ENCODE measurements at regions not wholly inside any gene's neighbourhood (a gene's known extent, or its start where the extent isn't known, plus 50 kb on each side); places are given as distances from the start of the nearest gene placed in this dataset.
"Not testable (repeated sequence)": the region's sequence is repeated elsewhere in the genome, so short reads cannot be mapped to it uniquely, and the experiment has no call there.

DNA sequence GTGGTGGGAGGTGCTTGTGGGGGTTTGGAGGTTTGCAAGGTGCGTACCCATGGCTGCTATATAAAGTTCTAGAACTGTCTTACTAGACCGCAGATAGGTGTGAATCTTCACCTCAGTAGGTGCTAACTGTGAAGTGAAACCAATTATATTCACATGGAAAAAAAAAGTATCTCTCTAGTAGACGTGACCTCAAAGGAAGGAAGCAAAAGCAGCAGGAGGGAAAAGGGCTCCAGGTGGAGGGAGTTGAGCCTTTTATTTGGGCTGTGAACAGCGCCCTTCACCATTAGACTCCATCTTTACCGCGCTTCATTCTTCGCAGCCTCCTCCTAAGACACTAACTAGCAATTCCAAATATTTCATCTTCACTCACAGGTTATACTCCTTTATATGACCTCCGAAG, 129.8 kb downstream of the TBX19 start:
- Histone ChIP-seq H3K9ac (ENCODE audit: low read length in 5 of 5) (no peak overlapping the region), H3K27ac (ENCODE audit: low read depth, low read length) (no peak overlapping the region), H3K9me3 (ENCODE audit: control insufficient read depth in 5 of 5, low read length in 5 of 5) (peaks cover 0 to 3% (median 0%) of the 10 kb centered on the region in 5 donors), H3K36me3 (ENCODE audit: control insufficient read depth in 5 of 5, insufficient read depth in 5 of 5, low read length in 5 of 5) (no peaks in the 10 kb centered on the region), H3K4me3 (ENCODE audit: low read depth in 1 of 5, low read length in 5 of 5) (no peak overlapping the region), H3K4me1 (ENCODE audit: control insufficient read depth in 5 of 5, insufficient read depth in 5 of 5, low read length in 5 of 5) (peaks cover 0 to 6% (median 0%) of the 10 kb centered on the region in 5 donors), H3K27me3 (ENCODE audit: control insufficient read depth in 5 of 5, insufficient read depth in 4 of 5, low read length in 5 of 5) (no peaks in the 10 kb centered on the region)

- Histone ChIP-seq H3K27ac (ENCODE audit: low read depth, low read length) (no peak overlapping the region), H3K4me3 (ENCODE audit: low read depth in 1 of 5, low read length in 5 of 5) (no peak overlapping the region), H3K4me1 (ENCODE audit: control insufficient read depth in 5 of 5, insufficient read depth in 5 of 5, low read length in 5 of 5) (peaks cover 0 to 6% (median 0%) of the 10 kb centered on the region in 5 donors), H3K9me3 (ENCODE audit: control insufficient read depth in 5 of 5, low read length in 5 of 5) (peaks cover 0 to 3% (median 0%) of the 10 kb centered on the region in 5 donors), H3K9ac (ENCODE audit: low read length in 5 of 5) (no peak overlapping the region), H3K27me3 (ENCODE audit: control insufficient read depth in 5 of 5, insufficient read depth in 4 of 5, low read length in 5 of 5) (no peaks in the 10 kb centered on the region), H3K36me3 (ENCODE audit: control insufficient read depth in 5 of 5, insufficient read depth in 5 of 5, low read length in 5 of 5) (no peaks in the 10 kb centered on the region)
Observed at GRCh38 chr1:168408884-168409283, 128.2 kb downstream of the TBX19 start.

GRCh38 chr1:168408539-168408865, 127.8 kb downstream of the TBX19 start:
- Histone ChIP-seq H3K36me3 (ENCODE audit: control insufficient read depth in 5 of 5, insufficient read depth in 5 of 5, low read length in 5 of 5) (no peaks in the 10 kb centered on the region), H3K27me3 (ENCODE audit: control insufficient read depth in 5 of 5, insufficient read depth in 4 of 5, low read length in 5 of 5) (no peaks in the 10 kb centered on the region), H3K27ac (ENCODE audit: low read depth, low read length) (no peak overlapping the region), H3K9ac (ENCODE audit: low read length in 5 of 5) (no peak overlapping the region), H3K9me3 (ENCODE audit: control insufficient read depth in 5 of 5, low read length in 5 of 5) (peaks cover 0 to 3% (median 0%) of the 10 kb centered on the region in 5 donors), H3K4me1 (ENCODE audit: control insufficient read depth in 5 of 5, insufficient read depth in 5 of 5, low read length in 5 of 5) (peaks cover 0 to 6% (median 0%) of the 10 kb centered on the region in 5 donors), H3K4me3 (ENCODE audit: low read depth in 1 of 5, low read length in 5 of 5) (no peak overlapping the region)

GRCh38 chr1:168407832-168408538, 127.3 kb downstream of the TBX19 start:
- Histone ChIP-seq H3K4me1 (ENCODE audit: control insufficient read depth in 5 of 5, insufficient read depth in 5 of 5, low read length in 5 of 5) (peaks cover 0 to 6% (median 0%) of the 10 kb centered on the region in 5 donors), H3K27ac (ENCODE audit: low read depth, low read length) (no peak overlapping the region), H3K9ac (ENCODE audit: low read length in 5 of 5) (no peak overlapping the region), H3K9me3 (ENCODE audit: control insufficient read depth in 5 of 5, low read length in 5 of 5) (peaks cover 0 to 3% (median 0%) of the 10 kb centered on the region in 5 donors), H3K27me3 (ENCODE audit: control insufficient read depth in 5 of 5, insufficient read depth in 4 of 5, low read length in 5 of 5) (no peaks in the 10 kb centered on the region), H3K4me3 (ENCODE audit: low read depth in 1 of 5, low read length in 5 of 5) (no peak overlapping the region), H3K36me3 (ENCODE audit: control insufficient read depth in 5 of 5, insufficient read depth in 5 of 5, low read length in 5 of 5) (no peaks in the 10 kb centered on the region)

DNA sequence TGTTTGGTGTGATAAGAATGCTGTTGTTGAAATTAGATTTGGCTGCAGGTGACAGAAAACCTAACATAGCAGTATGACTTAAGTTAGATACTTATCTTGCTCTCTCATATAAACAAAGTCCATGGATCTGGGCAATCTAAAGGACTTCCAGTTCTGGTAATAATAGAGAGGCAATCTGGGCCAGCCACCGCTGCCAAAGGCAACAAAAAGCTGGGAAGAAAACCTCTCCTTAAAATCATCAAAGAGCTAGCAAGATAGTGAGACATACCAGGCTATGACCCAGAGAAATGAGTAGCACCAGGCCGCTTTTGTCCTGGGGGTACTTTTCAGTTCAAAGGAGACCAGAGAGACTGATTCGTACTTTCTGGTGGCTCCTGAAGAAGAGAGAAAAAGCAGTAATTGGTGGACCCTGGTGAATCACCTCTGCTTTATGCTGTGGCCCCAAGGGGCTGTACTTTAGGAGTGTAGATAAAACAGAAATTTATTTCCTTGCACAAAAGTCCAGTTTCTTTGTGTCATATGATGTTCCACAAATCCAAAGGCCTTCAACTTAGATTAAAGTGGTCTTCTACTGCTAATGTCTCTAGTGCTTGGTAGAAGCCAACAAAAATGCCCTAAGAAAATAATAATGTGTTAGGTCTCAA, 125.4 kb downstream of the TBX19 start:
- Histone ChIP-seq H3K36me3 (ENCODE audit: control insufficient read depth in 5 of 5, insufficient read depth in 5 of 5, low read length in 5 of 5) (no peaks in the 10 kb centered on the region), H3K4me3 (ENCODE audit: low read depth in 1 of 5, low read length in 5 of 5) (no peak overlapping the region), H3K9ac (ENCODE audit: low read length in 5 of 5) (no peak overlapping the region), H3K4me1 (ENCODE audit: control insufficient read depth in 5 of 5, insufficient read depth in 5 of 5, low read length in 5 of 5) (peaks cover 0 to 6% (median 0%) of the 10 kb centered on the region in 5 donors), H3K27ac (ENCODE audit: low read depth, low read length) (no peak overlapping the region), H3K27me3 (ENCODE audit: control insufficient read depth in 5 of 5, insufficient read depth in 4 of 5, low read length in 5 of 5) (no peaks in the 10 kb centered on the region), H3K9me3 (ENCODE audit: control insufficient read depth in 5 of 5, low read length in 5 of 5) (peaks cover 0 to 3% (median 0%) of the 10 kb centered on the region in 5 donors)

GRCh38 chr1:168403140-168403539, 122.5 kb downstream of the TBX19 start:
- no peaks in the 10 kb centered on the region for H3K36me3 ChIP-seq (ENCODE audit: control insufficient read depth in 5 of 5, insufficient read depth in 5 of 5, low read length in 5 of 5)
- peaks cover 0 to 2% (median 0%) of the 10 kb centered on the region in 5 donors for H3K4me1 ChIP-seq (ENCODE audit: control insufficient read depth in 5 of 5, insufficient read depth in 5 of 5, low read length in 5 of 5)
- H3K27me3 ChIP-seq (ENCODE audit: control insufficient read depth in 5 of 5, insufficient read depth in 4 of 5, low read length in 5 of 5), result peaks cover 0 to 3% (median 0%) of the 10 kb centered on the region in 5 donors
- no peak overlapping the region for H3K9ac ChIP-seq (ENCODE audit: low read length in 5 of 5)
- no peak overlapping the region for H3K27ac ChIP-seq (ENCODE audit: low read depth, low read length)
- peaks cover 0 to 3% (median 0%) of the 10 kb centered on the region in 5 donors for H3K9me3 ChIP-seq (ENCODE audit: control insufficient read depth in 5 of 5, low read length in 5 of 5)
- no peak overlapping the region for H3K4me3 ChIP-seq (ENCODE audit: low read depth in 1 of 5, low read length in 5 of 5)

DNA sequence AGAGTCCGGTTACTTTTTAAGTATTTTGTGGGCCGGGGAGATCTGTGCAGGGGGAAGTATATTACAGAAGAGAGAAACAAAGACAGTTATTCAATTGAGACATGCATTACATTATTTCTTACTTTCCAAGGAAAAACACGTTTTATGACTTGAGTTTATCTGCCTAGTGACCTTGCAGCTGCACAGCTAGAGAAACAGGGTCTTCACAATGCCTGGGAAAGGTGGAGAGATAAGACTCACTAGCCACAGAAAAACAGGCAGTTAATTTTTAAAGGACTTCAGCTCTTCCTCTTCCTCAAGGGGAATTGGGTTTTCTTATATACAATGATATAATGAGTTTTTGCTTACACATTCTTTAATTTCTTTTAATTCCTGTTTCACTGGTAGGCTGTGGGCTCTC, 121.8 kb downstream of the TBX19 start:
- H3K27ac ChIP-seq (ENCODE audit: low read depth, low read length); H3K9me3 ChIP-seq (ENCODE audit: control insufficient read depth in 5 of 5, low read length in 5 of 5): not testable (repeated sequence)

DNA sequence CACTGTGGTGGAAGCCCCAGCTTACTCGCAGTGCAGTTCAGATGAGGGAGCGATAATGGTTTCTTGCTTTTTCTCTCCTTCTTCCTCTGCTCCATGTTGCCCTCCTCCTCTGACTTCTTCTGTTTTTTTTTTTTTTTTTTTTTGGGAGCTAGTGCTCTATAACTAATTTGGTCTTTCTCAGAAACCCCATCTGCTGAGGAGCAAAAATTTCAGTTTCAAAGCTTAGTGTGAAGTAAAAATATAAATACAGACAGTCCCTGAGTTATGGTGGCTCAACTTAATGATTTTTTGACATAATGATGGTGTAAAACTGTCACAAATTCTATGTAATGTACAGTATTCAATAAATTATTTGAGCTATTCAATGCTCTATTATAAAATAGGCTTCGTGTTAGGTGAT, 120.7 kb downstream of the TBX19 start:
- Histone ChIP-seq H3K9ac (ENCODE audit: low read length in 5 of 5) (no peak overlapping the region), H3K4me3 (ENCODE audit: low read depth in 1 of 5, low read length in 5 of 5) (no peak overlapping the region), H3K4me1 (ENCODE audit: control insufficient read depth in 5 of 5, insufficient read depth in 5 of 5, low read length in 5 of 5) (no peaks in the 10 kb centered on the region), H3K27ac (ENCODE audit: low read depth, low read length) (no peak overlapping the region), H3K36me3 (ENCODE audit: control insufficient read depth in 5 of 5, insufficient read depth in 5 of 5, low read length in 5 of 5) (no peaks in the 10 kb centered on the region), H3K9me3 (ENCODE audit: control insufficient read depth in 5 of 5, low read length in 5 of 5) (no peaks in the 10 kb centered on the region), H3K27me3 (ENCODE audit: control insufficient read depth in 5 of 5, insufficient read depth in 4 of 5, low read length in 5 of 5) (peaks cover 0 to 3% (median 0%) of the 10 kb centered on the region in 5 donors)

More for the DNA sequence above, 121.8 kb downstream of the TBX19 start:
- H3K4me1 ChIP-seq (ENCODE audit: control insufficient read depth in 5 of 5, insufficient read depth in 5 of 5, low read length in 5 of 5); H3K27me3 ChIP-seq (ENCODE audit: control insufficient read depth in 5 of 5, insufficient read depth in 4 of 5, low read length in 5 of 5); H3K9ac ChIP-seq (ENCODE audit: low read length in 5 of 5); H3K36me3 ChIP-seq (ENCODE audit: control insufficient read depth in 5 of 5, insufficient read depth in 5 of 5, low read length in 5 of 5); H3K4me3 ChIP-seq (ENCODE audit: low read depth in 1 of 5, low read length in 5 of 5): not testable (repeated sequence)

GRCh38 chr1:168400139-168400538, 119.5 kb downstream of the TBX19 start:
- H3K9ac ChIP-seq (ENCODE audit: low read length in 5 of 5), result no peak overlapping the region
- no peak overlapping the region for H3K4me3 ChIP-seq (ENCODE audit: low read depth in 1 of 5, low read length in 5 of 5)
- H3K36me3 ChIP-seq (ENCODE audit: control insufficient read depth in 5 of 5, insufficient read depth in 5 of 5, low read length in 5 of 5), result no peaks in the 10 kb centered on the region
- no peaks in the 10 kb centered on the region for H3K9me3 ChIP-seq (ENCODE audit: control insufficient read depth in 5 of 5, low read length in 5 of 5)
- H3K4me1 ChIP-seq (ENCODE audit: control insufficient read depth in 5 of 5, insufficient read depth in 5 of 5, low read length in 5 of 5), result no peaks in the 10 kb centered on the region
- H3K27ac ChIP-seq (ENCODE audit: low read depth, low read length), result no peak overlapping the region
- H3K27me3 ChIP-seq (ENCODE audit: control insufficient read depth in 5 of 5, insufficient read depth in 4 of 5, low read length in 5 of 5), result peaks cover 0 to 3% (median 0%) of the 10 kb centered on the region in 5 donors

DNA sequence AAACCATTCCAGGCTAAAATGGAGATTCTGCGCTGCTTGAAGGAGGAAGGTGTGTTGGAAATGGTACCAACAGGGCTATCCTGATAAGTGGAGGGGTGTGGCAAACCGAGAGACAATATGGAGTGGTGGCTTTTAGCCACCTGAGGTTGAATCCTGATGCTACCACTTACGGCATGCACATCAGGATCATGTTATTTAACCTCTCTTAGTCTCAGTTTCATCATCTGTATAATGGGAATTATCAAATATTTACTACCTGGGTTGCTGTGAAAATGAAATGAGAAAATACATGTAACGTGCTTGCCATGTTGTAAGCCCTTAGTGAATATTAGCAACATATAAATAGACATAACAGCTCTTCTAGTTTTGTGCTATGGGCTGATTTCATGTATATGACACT, 117.1 kb downstream of the TBX19 start:
- H3K9ac ChIP-seq (ENCODE audit: low read length in 5 of 5), result no peak overlapping the region
- H3K4me1 ChIP-seq (ENCODE audit: control insufficient read depth in 5 of 5, insufficient read depth in 5 of 5, low read length in 5 of 5), result peaks cover 0 to 3% (median 0%) of the 10 kb centered on the region in 5 donors
- H3K4me3 ChIP-seq (ENCODE audit: low read depth in 1 of 5, low read length in 5 of 5), result no peak overlapping the region
- no peak overlapping the region for H3K27ac ChIP-seq (ENCODE audit: low read depth, low read length)
- H3K36me3 ChIP-seq (ENCODE audit: control insufficient read depth in 5 of 5, insufficient read depth in 5 of 5, low read length in 5 of 5), result no peaks in the 10 kb centered on the region
- peaks cover 0 to 3% (median 0%) of the 10 kb centered on the region in 5 donors for H3K27me3 ChIP-seq (ENCODE audit: control insufficient read depth in 5 of 5, insufficient read depth in 4 of 5, low read length in 5 of 5)
- no peaks in the 10 kb centered on the region for H3K9me3 ChIP-seq (ENCODE audit: control insufficient read depth in 5 of 5, low read length in 5 of 5)
